CD4-positive, alpha-beta T cell treated with Interleukin-15 for 1 hour (primary cell): ENCODE measurements at regions not wholly inside any gene's neighbourhood (a gene's known extent, or its start where the extent isn't known, plus 50 kb on each side); places are given as distances from the start of the nearest gene placed in this dataset.

Source experiments
- DNase-seq: peaks from one replicate; pipeline ENCODE4 v3.0.0-alpha.2; 2020

GRCh38 chr3:178146406-178146831, 389.8 kb upstream of the KCNMB2 start:
- no peak for DNase-seq

GRCh38 chr3:178147001-178147400, 389.2 kb upstream of the KCNMB2 start:
- no peak for DNase-seq

GRCh38 chr3:178152031-178152806, 384.0 kb upstream of the KCNMB2 start:
- DNase-seq = no peak

- DNase-seq = no peak
Observed at GRCh38 chr3:178152988-178153387, 383.2 kb upstream of the KCNMB2 start.

- DNase-seq = no peak
Observed at GRCh38 chr3:178155521-178155920, 380.7 kb upstream of the KCNMB2 start.

GRCh38 chr3:178156301-178156700, 379.9 kb upstream of the KCNMB2 start:
- no peak for DNase-seq

- DNase-seq = no peak
Observed at GRCh38 chr3:178159691-178160220, 376.5 kb upstream of the KCNMB2 start.

- no peak for DNase-seq
Observed at GRCh38 chr3:178169421-178169820, 366.8 kb upstream of the KCNMB2 start.

GRCh38 chr3:178170698-178171535, 365.3 kb upstream of the KCNMB2 start:
- no peak for DNase-seq

- DNase-seq = no peak
Observed at GRCh38 chr3:178172121-178172520, 364.1 kb upstream of the KCNMB2 start.

GRCh38 chr3:178174201-178174915, 361.9 kb upstream of the KCNMB2 start:
- DNase-seq = no peak

GRCh38 chr3:178181088-178181487, 355.1 kb upstream of the KCNMB2 start:
- DNase-seq = no peak

- no peak for DNase-seq
Observed at GRCh38 chr3:178181784-178182183, 354.5 kb upstream of the KCNMB2 start.

GRCh38 chr3:178182337-178182779, 353.9 kb upstream of the KCNMB2 start:
- no peak for DNase-seq

GRCh38 chr3:178184833-178185232, 351.4 kb upstream of the KCNMB2 start:
- no peak for DNase-seq

- no peak for DNase-seq
Observed at GRCh38 chr3:178186666-178187065, 349.6 kb upstream of the KCNMB2 start.

GRCh38 chr3:178189854-178190253, 346.4 kb upstream of the KCNMB2 start:
- no peak for DNase-seq

GRCh38 chr3:178193846-178194245, 342.4 kb upstream of the KCNMB2 start:
- DNase-seq = no peak

- no peak for DNase-seq
Observed at GRCh38 chr3:178194539-178194938, 341.7 kb upstream of the KCNMB2 start.

- DNase-seq = no peak
Observed at GRCh38 chr3:178195824-178196223, 340.4 kb upstream of the KCNMB2 start.

GRCh38 chr3:178198329-178198728, 337.9 kb upstream of the KCNMB2 start:
- no peak for DNase-seq

- no peak for DNase-seq
Observed at GRCh38 chr3:178200316-178200715, 335.9 kb upstream of the KCNMB2 start.

GRCh38 chr3:178201714-178202113, 334.5 kb upstream of the KCNMB2 start:
- no peak for DNase-seq
